Gastrocnemius medialis (tissue), 4 donors: ENCODE measurements at regions not wholly inside any gene's neighbourhood (a gene's known extent, or its start where the extent isn't known, plus 50 kb on each side); places are given as distances from the start of the nearest gene placed in this dataset.

ENCODE experiments used
- POLR2A ChIP-seq, 2 donors: fragments of 450-650 bp; IDR thresholded peaks; one replicate each; pipeline ENCODE4 v1.6.1; 2017; ENCODE audit warnings: antibody characterized with exemption in 2 of 2, mild to moderate bottlenecking in 2 of 2, moderate library complexity in 2 of 2
- TF ChIP-seq, protein P1 (sequence below), 5 experiments: fragments of 450-650 bp in 3 of 5; fragments of 200-600 bp in 2 of 5; sonication (generic) in 2 of 5; IDR thresholded peaks in 4 of 5; conservative IDR thresholded peaks in 1 of 5; 1 replicate in 4 of 5; 2 replicates in 1 of 5; pipeline ENCODE4 v1.5.1; 2016 to 2019; ENCODE audit warnings: antibody characterized with exemption in 5 of 5, mild to moderate bottlenecking in 3 of 5, moderate library complexity in 3 of 5

DNA sequence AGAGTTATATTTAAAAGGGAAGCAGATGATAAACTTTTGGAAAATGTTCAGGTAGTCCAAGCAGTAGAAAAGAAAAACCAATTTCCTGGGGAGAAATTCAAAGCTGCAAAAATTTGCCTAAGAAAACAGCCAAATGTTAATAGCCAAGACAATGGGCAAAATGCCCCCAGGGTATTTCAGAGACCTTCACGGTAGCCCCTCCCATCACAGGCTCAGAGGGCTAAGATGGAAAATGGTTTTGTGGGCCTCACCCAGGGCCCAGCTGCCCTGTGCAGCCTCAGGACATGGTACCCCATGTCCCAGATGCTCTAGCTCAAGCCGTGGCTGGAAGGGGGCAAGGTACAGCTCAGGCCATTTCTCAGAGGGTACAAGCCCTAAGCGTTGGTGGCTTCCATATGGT, 391.0 kb downstream of the ZIC4 start:
- TF ChIP-seq POLR2A (IDR thresholded peaks at IDR 0.05): no peak
- TF ChIP-seq, protein P1, sequence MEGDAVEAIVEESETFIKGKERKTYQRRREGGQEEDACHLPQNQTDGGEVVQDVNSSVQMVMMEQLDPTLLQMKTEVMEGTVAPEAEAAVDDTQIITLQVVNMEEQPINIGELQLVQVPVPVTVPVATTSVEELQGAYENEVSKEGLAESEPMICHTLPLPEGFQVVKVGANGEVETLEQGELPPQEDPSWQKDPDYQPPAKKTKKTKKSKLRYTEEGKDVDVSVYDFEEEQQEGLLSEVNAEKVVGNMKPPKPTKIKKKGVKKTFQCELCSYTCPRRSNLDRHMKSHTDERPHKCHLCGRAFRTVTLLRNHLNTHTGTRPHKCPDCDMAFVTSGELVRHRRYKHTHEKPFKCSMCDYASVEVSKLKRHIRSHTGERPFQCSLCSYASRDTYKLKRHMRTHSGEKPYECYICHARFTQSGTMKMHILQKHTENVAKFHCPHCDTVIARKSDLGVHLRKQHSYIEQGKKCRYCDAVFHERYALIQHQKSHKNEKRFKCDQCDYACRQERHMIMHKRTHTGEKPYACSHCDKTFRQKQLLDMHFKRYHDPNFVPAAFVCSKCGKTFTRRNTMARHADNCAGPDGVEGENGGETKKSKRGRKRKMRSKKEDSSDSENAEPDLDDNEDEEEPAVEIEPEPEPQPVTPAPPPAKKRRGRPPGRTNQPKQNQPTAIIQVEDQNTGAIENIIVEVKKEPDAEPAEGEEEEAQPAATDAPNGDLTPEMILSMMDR (IDR thresholded peaks at IDR 0.05 in 4 of 5, conservative IDR thresholded peaks at IDR 0.05 in 1 of 5): no peak
